Stomach (tissue), 8 donors: ENCODE measurements at regions not wholly inside any gene's neighbourhood (a gene's known extent, or its start where the extent isn't known, plus 50 kb on each side); places are given as distances from the start of the nearest gene placed in this dataset.

Experiments used
- DNase-seq, 2 donors: peaks; one replicate each; pipeline versions ENCODE4 v3.0.0 to v3.0.0-alpha.2; 2013 to 2019
- H3K27ac ChIP-seq, 5 donors: fragments of 200-600 bp in 4 of 5; sonication (generic) in 4 of 5; one replicate each; pipeline ENCODE4 v1.5.1; 2013 to 2019; ENCODE audit warnings: mild to moderate bottlenecking in 1 of 5, moderate library complexity in 1 of 5
- H3K27me3 ChIP-seq, 3 donors: fragments of 200-600 bp; sonication (generic); one replicate each; pipeline ENCODE4 v1.5.1; 2017 to 2019; ENCODE audit warnings: mixed run types in 1 of 3
- H3K36me3 ChIP-seq, 4 donors: fragments of 200-600 bp; sonication (generic); 1 replicate in 3 of 4; 2 replicates in 1 of 4; pipeline ENCODE4 v1.5.1; 2016 to 2019
- H3K4me1 ChIP-seq, 4 donors: fragments of 200-600 bp; sonication (generic); one replicate each; pipeline ENCODE4 v1.5.1; 2016 to 2019
- H3K4me3 ChIP-seq, 4 donors: fragments of 200-600 bp; sonication (generic) in 3 of 4; one replicate each; pipeline ENCODE4 v1.5.1; 2016 to 2019; ENCODE audit warnings: mild to moderate bottlenecking in 1 of 4
- H3K9me3 ChIP-seq, 4 donors: fragments of 200-600 bp; sonication (generic); one replicate each; pipeline ENCODE4 v1.5.1; 2016 to 2019
- EP300 ChIP-seq: sonication (generic); formaldehyde crosslinking; IDR thresholded peaks from one replicate; pipeline ENCODE4 v1.6.1; 2017; ENCODE audit warnings: antibody characterized with exemption
- POLR2A ChIP-seq, 4 donors: fragments of 450-650 bp; IDR thresholded peaks; one replicate each; pipeline ENCODE4 v1.6.1; 2016; ENCODE audit warnings: antibody characterized with exemption in 4 of 4, control low read depth in 2 of 4, mild to moderate bottlenecking in 1 of 4, moderate library complexity in 1 of 4
- POLR2AphosphoS5 ChIP-seq, 3 donors: sonication (generic); formaldehyde crosslinking; IDR thresholded peaks; one replicate each; pipeline ENCODE4 v1.6.1; 2016; ENCODE audit warnings: antibody characterized with exemption in 3 of 3
- WGBS, 5 donors: extraction: QIAGEN DNeasy Blood & Tissue Kit in 3 of 5; methylation state at CpG; one replicate each; pipeline versions ENCODE4 v1.1.5 to v1.1.7; 2013 to 2018; 5-methylcytosine and 5-hydroxymethylcytosine counted together
- intact Hi-C: fragments of 100-400 bp; cut with DNase I; formaldehyde crosslinking; loops from one replicate; pipeline ENCODE4 v1.15.1; 2023; ENCODE audit warnings: low total_unique reads
- TF ChIP-seq, protein P1 (sequence below), 7 experiments: fragments of 450-650 bp in 4 of 7; fragments of 200-600 bp in 3 of 7; sonication (generic) in 3 of 7; IDR thresholded peaks; one replicate each; pipeline ENCODE4 v1.5.1; 2016 to 2019; ENCODE audit warnings: antibody characterized with exemption in 7 of 7, control low read depth in 2 of 7, mild to moderate bottlenecking in 1 of 7
- donor health status: healthy with polysubstance abuse.
- donor health status: Bipolar disorder and iron deficiency.
- donor health status: healthy.

GRCh38 chr12:115657081-115658013 lies 620.1 kb downstream of the MED13L start:
- no peak for DNase-seq
- Histone ChIP-seq H3K4me1 (peaks cover 0 to 8% (median 0%) of the 10 kb centered on the region in 4 donors), H3K27ac (no peak overlapping the region), H3K27me3 (no peaks in the 10 kb centered on the region), H3K4me3 (no peak overlapping the region), H3K36me3 (no peaks in the 10 kb centered on the region), H3K9me3 (no peaks in the 10 kb centered on the region)
- intact Hi-C loops = no loop called here
- TF ChIP-seq POLR2A (IDR thresholded peaks at IDR 0.05) (no peak), POLR2AphosphoS5 (IDR thresholded peaks at IDR 0.05) (no peak), EP300 (no peak)
- TF ChIP-seq, protein P1, sequence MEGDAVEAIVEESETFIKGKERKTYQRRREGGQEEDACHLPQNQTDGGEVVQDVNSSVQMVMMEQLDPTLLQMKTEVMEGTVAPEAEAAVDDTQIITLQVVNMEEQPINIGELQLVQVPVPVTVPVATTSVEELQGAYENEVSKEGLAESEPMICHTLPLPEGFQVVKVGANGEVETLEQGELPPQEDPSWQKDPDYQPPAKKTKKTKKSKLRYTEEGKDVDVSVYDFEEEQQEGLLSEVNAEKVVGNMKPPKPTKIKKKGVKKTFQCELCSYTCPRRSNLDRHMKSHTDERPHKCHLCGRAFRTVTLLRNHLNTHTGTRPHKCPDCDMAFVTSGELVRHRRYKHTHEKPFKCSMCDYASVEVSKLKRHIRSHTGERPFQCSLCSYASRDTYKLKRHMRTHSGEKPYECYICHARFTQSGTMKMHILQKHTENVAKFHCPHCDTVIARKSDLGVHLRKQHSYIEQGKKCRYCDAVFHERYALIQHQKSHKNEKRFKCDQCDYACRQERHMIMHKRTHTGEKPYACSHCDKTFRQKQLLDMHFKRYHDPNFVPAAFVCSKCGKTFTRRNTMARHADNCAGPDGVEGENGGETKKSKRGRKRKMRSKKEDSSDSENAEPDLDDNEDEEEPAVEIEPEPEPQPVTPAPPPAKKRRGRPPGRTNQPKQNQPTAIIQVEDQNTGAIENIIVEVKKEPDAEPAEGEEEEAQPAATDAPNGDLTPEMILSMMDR (IDR thresholded peaks at IDR 0.05) = no peak
- 76 to 85% (median 82%) methylated on average over 6 to 7 of the region's 7 CpGs for WGBS, 5 donors

DNA sequence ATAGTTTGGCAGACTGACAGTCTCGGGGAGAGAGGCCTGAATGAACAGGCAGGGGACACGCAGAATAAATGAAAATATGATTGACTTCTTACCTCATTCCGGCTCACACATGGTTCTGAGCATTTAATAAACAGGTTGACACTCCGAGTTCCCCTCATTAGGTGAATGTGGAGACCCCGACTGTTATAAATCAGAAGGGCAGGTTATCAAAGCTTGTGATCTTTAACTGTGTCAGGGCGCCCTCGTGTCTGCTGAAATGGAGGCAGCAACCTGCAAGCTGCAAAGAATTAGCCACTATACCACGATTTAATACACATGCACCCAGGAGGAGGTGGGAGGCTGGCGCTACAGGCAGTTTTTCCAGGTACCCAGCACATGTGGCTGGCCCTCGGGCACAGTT lies 627.5 kb downstream of the MED13L start:
- no peak for DNase-seq
- WGBS, 5 donors = 63 to 78% (median 71%) methylated on average over 10 of the region's 10 CpGs
- intact Hi-C loops = no loop called here

DNA sequence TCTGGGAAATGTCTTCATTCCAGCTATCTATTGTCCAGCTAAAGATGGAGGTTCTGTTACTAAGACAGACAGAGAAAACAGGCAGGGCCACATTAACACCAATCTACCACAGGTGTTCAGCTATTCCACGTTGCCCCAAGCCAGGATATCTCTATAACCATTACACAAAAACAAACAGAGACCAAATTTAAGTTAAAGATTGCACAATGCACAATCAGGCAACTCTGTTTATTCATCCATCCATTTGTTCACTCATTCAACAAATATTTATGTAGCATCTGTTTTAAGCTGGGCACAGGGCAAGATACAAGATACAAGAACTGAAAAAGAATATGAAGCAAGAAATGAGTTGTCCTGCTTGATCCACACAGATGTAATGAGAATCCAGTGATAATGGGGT lies 629.0 kb downstream of the MED13L start:
- TF ChIP-seq, protein P1 (IDR thresholded peaks at IDR 0.05) = no peak
- TF ChIP-seq EP300 (no peak), POLR2A (IDR thresholded peaks at IDR 0.05) (no peak), POLR2AphosphoS5 (IDR thresholded peaks at IDR 0.05) (no peak)
- intact Hi-C loops = no loop called here
- 4 to 18% (median 14%) methylated on average over 1 of the region's 1 CpG for WGBS, 5 donors
- no peaks in the 10 kb centered on the region for H3K36me3 ChIP-seq
- no peak for DNase-seq
- no peaks in the 10 kb centered on the region for H3K27me3 ChIP-seq
- no peak overlapping the region for H3K4me3 ChIP-seq
- no peak overlapping the region for H3K27ac ChIP-seq
- no peaks in the 10 kb centered on the region for H3K9me3 ChIP-seq
- H3K4me1 ChIP-seq = no peaks in the 10 kb centered on the region

More for the DNA sequence above, 627.5 kb downstream of the MED13L start:
- H3K27ac ChIP-seq = no peak overlapping the region
- no peaks in the 10 kb centered on the region for H3K9me3 ChIP-seq
- TF ChIP-seq EP300 (no peak), POLR2AphosphoS5 (IDR thresholded peaks at IDR 0.05) (no peak)
- TF ChIP-seq, protein P1 (IDR thresholded peaks at IDR 0.05) = no peak
- no peaks in the 10 kb centered on the region for H3K27me3 ChIP-seq
- no peaks in the 10 kb centered on the region for H3K4me1 ChIP-seq
- H3K4me3 ChIP-seq = no peak overlapping the region
- H3K36me3 ChIP-seq = no peaks in the 10 kb centered on the region

GRCh38 chr12:115646210-115646609 lies 631.3 kb downstream of the MED13L start:
- WGBS, 5 donors = 96 to 100% (median 97%) methylated on average over 2 of the region's 2 CpGs
- TF ChIP-seq POLR2A (IDR thresholded peaks at IDR 0.05) (no peak), EP300 (no peak), POLR2AphosphoS5 (IDR thresholded peaks at IDR 0.05) (no peak)
- TF ChIP-seq, protein P1 (IDR thresholded peaks at IDR 0.05) = no peak
- Histone ChIP-seq H3K36me3 (no peaks in the 10 kb centered on the region), H3K27ac (no peak overlapping the region), H3K4me3 (no peak overlapping the region), H3K4me1 (no peaks in the 10 kb centered on the region), H3K27me3 (no peaks in the 10 kb centered on the region), H3K9me3 (no peaks in the 10 kb centered on the region)
- DNase-seq = no peak
- intact Hi-C loops = no loop called here
